K562 (cell line): ENCODE measurements at regions not wholly inside any gene's neighbourhood (a gene's known extent, or its start where the extent isn't known, plus 50 kb on each side); places are given as distances from the start of the nearest gene placed in this dataset.

Source experiments
- CTCF ChIP-seq, 3 experiments: IDR thresholded peaks in 2 of 3; conservative IDR thresholded peaks in 1 of 3; 2 replicates each; pipeline ENCODE4 v1.5.1; 2011 to 2012; ENCODE audit warnings: low read length in 3 of 3, mild to moderate bottlenecking in 3 of 3, control low read depth in 2 of 3, improper control_type of control experiment in 1 of 3, inconsistent platforms in 1 of 3, low read depth in 1 of 3, mixed read lengths in 1 of 3, moderate library complexity in 1 of 3; ENCODE audit not compliant: insufficient read depth in 2 of 3
- CXXC5 ChIP-seq: fragments of 250-450 bp; sonication (Bioruptor Pico); IDR thresholded peaks from 2 replicates; pipeline ENCODE4 v1.8.0; 2022; ENCODE audit warnings: inconsistent platforms, mild to moderate bottlenecking, moderate library complexity
- HOMEZ ChIP-seq: fragments of 250-450 bp; sonication (Bioruptor Pico); IDR thresholded peaks from 2 replicates; pipeline ENCODE4 v1.4.0; 2020; ENCODE audit warnings: mild to moderate bottlenecking, moderate library complexity
- MAFG ChIP-seq: fragments of 450-650 bp; conservative IDR thresholded peaks from 2 replicates; pipeline ENCODE4 v1.6.1; 2016; ENCODE audit warnings: missing genetic modification characterization, missing compliant biosample characterization
- MAFK ChIP-seq: IDR thresholded peaks from 2 replicates; pipeline ENCODE4 v1.6.1; 2011; ENCODE audit warnings: low read length, improper control_type of control experiment
- MAZ ChIP-seq, 2 experiments: fragments of 450-650 bp in 1 of 2; sonication (generic) in 1 of 2; formaldehyde crosslinking; IDR thresholded peaks in 1 of 2; conservative IDR thresholded peaks in 1 of 2; 2 replicates each; pipeline versions ENCODE4 v1.4.0 to v1.5.0; 2020; ENCODE audit warnings: mild to moderate bottlenecking in 1 of 2, missing genetic modification reagents in 1 of 2
- NFYB ChIP-seq: IDR thresholded peaks from 2 replicates; pipeline ENCODE4 v1.6.1; 2011; ENCODE audit warnings: mild to moderate bottlenecking, moderate library complexity; ENCODE audit not compliant: insufficient read length; ENCODE audit errors: extremely low read depth
- POLR2A ChIP-seq: fragments of 450-650 bp; conservative IDR thresholded peaks from 2 replicates; pipeline ENCODE4 v1.6.1; 2016
- RBBP5 ChIP-seq: fragments of 200-600 bp; sonication (generic); IDR thresholded peaks from 2 replicates; pipeline ENCODE4 v1.6.1; 2012; ENCODE audit warnings: borderline replicate concordance, mild to moderate bottlenecking, low read length, control low read depth, inconsistent platforms; ENCODE audit not compliant: insufficient read depth, poor library complexity, severe bottlenecking
- REST ChIP-seq, 2 experiments: fragments of 450-650 bp; formaldehyde crosslinking in 1 of 2; IDR thresholded peaks; 2 replicates each; pipeline versions ENCODE4 v1.4.0 to v1.6.1; 2014 to 2020; ENCODE audit warnings: mild to moderate bottlenecking in 2 of 2, borderline replicate concordance in 1 of 2, low read depth in 1 of 2
- SIN3A ChIP-seq, 2 experiments: fragments of 150-350 bp in 1 of 2; IDR thresholded peaks; 2 replicates each; pipeline ENCODE4 v1.6.1; 2011 to 2016; ENCODE audit warnings: borderline replicate concordance in 2 of 2, low read depth in 2 of 2, low read length in 2 of 2, mild to moderate bottlenecking in 2 of 2, moderate library complexity in 2 of 2; ENCODE audit not compliant: control insufficient read depth in 1 of 2
- TAF7 ChIP-seq: fragments of 450-650 bp; IDR thresholded peaks from 2 replicates; pipeline ENCODE4 v1.6.1; 2016; ENCODE audit warnings: missing genetic modification characterization, missing compliant biosample characterization
- ZBTB49 ChIP-seq: sonication (generic); formaldehyde crosslinking; IDR thresholded peaks from 2 replicates; pipeline ENCODE4 v1.8.0; 2022; ENCODE audit warnings: missing genetic modification reagents, mild to moderate bottlenecking, borderline replicate concordance
- ZNF24 ChIP-seq: fragments of 450-650 bp; IDR thresholded peaks from 2 replicates; pipeline ENCODE4 v1.6.1; 2016

- TF ChIP-seq MAFK, result no peak
- TF ChIP-seq POLR2A, result no peak
- no peak for TF ChIP-seq SIN3A (IDR thresholded peaks at IDR 0.05; ENCODE audit: borderline replicate concordance in 2 of 2, control insufficient read depth in 1 of 2, low read depth in 2 of 2, low read length in 2 of 2)
- no peak for TF ChIP-seq TAF7
- no peak for TF ChIP-seq HOMEZ
- TF ChIP-seq CXXC5 (CRISPR knock-in tag), result no peak
- no peak for TF ChIP-seq CTCF (IDR thresholded peaks at IDR 0.05 in 2 of 3, conservative IDR thresholded peaks at IDR 0.05 in 1 of 3; ENCODE audit: insufficient read depth in 2 of 3, low read depth in 1 of 3, low read length in 3 of 3)
- TF ChIP-seq NFYB, result no peak
- no peak for TF ChIP-seq REST (IDR thresholded peaks at IDR 0.05; ENCODE audit: borderline replicate concordance)
- TF ChIP-seq REST (CRISPR knock-in tag; IDR thresholded peaks at IDR 0.05; ENCODE audit: low read depth), result no peak
- TF ChIP-seq RBBP5, result no peak
- TF ChIP-seq MAZ (CRISPR knock-in tag; conservative IDR thresholded peaks at IDR 0.05 in 1 of 2, IDR thresholded peaks at IDR 0.05 in 1 of 2), result no peak
- no peak for TF ChIP-seq ZBTB49 (CRISPR knock-in tag)
- no peak for TF ChIP-seq MAFG (tag)
- TF ChIP-seq ZNF24, result no peak
These were observed 66.7 kb upstream of the PNMA1 start for GRCh38 chr14:73780896-73781295.
